Neutrophil (primary cell): ENCODE measurements at regions not wholly inside any gene's neighbourhood (a gene's known extent, or its start where the extent isn't known, plus 50 kb on each side); places are given as distances from the start of the nearest gene placed in this dataset.

Source experiments
- H3K27ac ChIP-seq: fragments of 200-600 bp; sonication (generic); 2 replicates; pipeline ENCODE4 v1.5.1; 2016; ENCODE audit warnings: mild to moderate bottlenecking, moderate library complexity
- H3K27me3 ChIP-seq: fragments of 200-600 bp; sonication (generic); 2 replicates; pipeline ENCODE4 v1.6.0; 2016; ENCODE audit warnings: mild to moderate bottlenecking
- H3K36me3 ChIP-seq: fragments of 200-600 bp; sonication (generic); 2 replicates; pipeline ENCODE4 v1.5.1; 2017
- H3K4me1 ChIP-seq, 2 experiments: fragments of 200-600 bp in 1 of 2; sonication (generic) in 1 of 2; 1 replicate in 1 of 2; 2 replicates in 1 of 2; pipeline versions ENCODE4 v1.5.1 to v1.6.1; 2013 to 2016; ENCODE audit warnings: low read depth in 1 of 2, low read length in 1 of 2, mild to moderate bottlenecking in 1 of 2, moderate library complexity in 1 of 2; ENCODE audit not compliant: control insufficient read depth in 1 of 2, insufficient read depth in 1 of 2
- H3K4me3 ChIP-seq, 2 experiments: fragments of 200-600 bp in 1 of 2; sonication (generic) in 1 of 2; 1 replicate in 1 of 2; 2 replicates in 1 of 2; pipeline ENCODE4 v1.5.1; 2013 to 2016; ENCODE audit warnings: low read depth in 1 of 2, low read length in 1 of 2, mild to moderate bottlenecking in 1 of 2, moderate library complexity in 1 of 2
- H3K9me3 ChIP-seq: fragments of 200-600 bp; sonication (generic); 2 replicates; pipeline ENCODE4 v1.5.1; 2016
- TF ChIP-seq, protein P1 (sequence below): fragments of 200-600 bp; sonication (generic); IDR thresholded peaks from 2 replicates; pipeline ENCODE4 v1.5.1; 2016; ENCODE audit warnings: antibody characterized with exemption

DNA sequence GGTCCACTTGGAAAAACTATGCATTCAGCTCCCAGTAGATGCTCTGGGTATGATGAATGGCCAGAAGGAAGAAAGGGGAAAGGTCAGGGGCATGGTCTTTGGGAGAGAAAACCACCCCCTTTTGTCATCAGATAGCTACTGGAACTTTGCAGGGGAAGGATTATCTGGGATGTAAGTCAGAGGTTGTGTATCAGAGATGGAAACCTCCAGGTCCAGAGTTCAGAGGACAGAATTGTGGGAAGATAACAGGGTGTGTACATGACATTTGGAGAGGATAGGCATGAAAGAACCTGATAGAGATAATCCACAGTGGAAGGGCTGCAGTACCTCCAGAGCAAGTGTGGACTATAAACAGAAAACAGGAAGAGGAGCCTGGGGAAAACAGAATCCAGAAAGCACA lies 262.7 kb downstream of the SPRY1 start:
- H3K27ac ChIP-seq = no peak overlapping the region
- H3K36me3 ChIP-seq = no peaks in the 10 kb centered on the region
- TF ChIP-seq, protein P1, sequence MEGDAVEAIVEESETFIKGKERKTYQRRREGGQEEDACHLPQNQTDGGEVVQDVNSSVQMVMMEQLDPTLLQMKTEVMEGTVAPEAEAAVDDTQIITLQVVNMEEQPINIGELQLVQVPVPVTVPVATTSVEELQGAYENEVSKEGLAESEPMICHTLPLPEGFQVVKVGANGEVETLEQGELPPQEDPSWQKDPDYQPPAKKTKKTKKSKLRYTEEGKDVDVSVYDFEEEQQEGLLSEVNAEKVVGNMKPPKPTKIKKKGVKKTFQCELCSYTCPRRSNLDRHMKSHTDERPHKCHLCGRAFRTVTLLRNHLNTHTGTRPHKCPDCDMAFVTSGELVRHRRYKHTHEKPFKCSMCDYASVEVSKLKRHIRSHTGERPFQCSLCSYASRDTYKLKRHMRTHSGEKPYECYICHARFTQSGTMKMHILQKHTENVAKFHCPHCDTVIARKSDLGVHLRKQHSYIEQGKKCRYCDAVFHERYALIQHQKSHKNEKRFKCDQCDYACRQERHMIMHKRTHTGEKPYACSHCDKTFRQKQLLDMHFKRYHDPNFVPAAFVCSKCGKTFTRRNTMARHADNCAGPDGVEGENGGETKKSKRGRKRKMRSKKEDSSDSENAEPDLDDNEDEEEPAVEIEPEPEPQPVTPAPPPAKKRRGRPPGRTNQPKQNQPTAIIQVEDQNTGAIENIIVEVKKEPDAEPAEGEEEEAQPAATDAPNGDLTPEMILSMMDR = no peak
- H3K4me3 ChIP-seq = no peak overlapping the region
- H3K4me1 ChIP-seq = no peaks in the 10 kb centered on the region
- H3K9me3 ChIP-seq = no peaks in the 10 kb centered on the region
- no peaks in the 10 kb centered on the region for H3K27me3 ChIP-seq

DNA sequence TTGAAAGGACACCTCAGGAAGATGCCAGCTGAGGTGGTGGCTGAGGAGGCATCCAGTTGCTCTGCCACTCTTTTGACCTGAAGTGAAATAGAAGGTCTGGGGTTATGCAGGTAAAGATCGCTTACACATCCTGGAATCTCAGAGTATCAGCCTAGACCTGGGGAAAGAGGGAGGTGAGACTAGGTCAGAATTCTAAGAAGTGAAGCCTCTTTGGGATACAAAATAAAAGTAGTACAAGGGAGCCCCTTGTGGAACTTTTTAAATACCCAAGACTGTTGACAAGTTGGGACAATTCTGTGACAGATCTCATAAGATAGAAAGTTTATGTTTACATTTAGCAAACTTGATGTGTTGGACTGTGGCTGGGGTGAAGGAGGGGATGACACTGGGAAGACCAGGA lies 263.1 kb downstream of the SPRY1 start:
- H3K9me3 ChIP-seq = no peaks in the 10 kb centered on the region
- H3K4me1 ChIP-seq = no peaks in the 10 kb centered on the region
- H3K4me3 ChIP-seq = no peak overlapping the region
- H3K36me3 ChIP-seq = no peaks in the 10 kb centered on the region
- no peaks in the 10 kb centered on the region for H3K27me3 ChIP-seq
- no peak overlapping the region for H3K27ac ChIP-seq
- TF ChIP-seq, protein P1 = no peak

DNA sequence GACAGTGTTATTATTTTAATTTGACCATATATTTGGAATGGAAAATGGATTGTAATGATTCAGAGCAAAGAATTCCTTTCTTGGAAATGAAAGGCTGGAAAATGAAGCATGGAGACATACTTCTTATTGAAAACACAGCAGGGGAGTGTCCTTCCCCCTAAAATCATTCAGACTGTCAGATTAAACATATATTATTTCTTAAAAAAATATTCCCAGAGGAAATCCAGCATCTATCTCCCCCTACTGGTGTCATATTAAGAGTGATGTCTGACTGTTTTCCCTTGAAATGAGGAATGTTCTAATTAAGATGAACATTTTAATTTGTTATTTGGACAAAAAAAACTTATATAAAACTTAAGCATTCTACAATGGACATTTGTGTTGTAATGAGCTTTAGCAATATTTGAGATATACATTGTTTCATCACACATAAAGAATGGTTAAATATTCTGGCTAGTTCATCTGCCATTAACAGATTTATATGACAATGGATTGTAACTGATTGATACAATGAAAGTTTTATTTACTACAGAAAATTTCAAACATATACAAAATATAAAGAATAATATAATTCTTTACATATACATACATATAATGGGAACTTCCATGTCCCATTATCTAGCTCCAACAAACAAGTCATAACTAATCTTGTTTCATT lies 264.6 kb downstream of the SPRY1 start:
- TF ChIP-seq, protein P1 = no peak
- H3K27ac ChIP-seq = no peak overlapping the region

DNA sequence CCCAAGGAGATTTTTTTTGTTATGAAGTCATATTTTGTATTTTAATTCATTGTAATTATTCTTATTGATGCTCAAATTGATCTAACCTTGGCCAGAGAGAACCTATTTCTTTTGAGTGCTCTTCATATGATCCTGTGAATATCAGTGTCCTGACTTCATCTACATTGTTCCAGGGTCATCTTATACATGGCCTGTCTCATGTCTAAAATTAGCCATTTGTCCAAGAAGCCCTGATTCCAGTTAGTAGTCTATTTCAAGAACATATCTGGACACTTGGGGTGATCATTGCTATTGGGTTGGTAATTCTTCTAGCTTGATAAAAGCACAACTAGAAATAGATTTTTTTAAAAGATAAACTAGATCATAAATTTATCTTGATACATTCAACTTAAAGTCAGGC lies 266.2 kb downstream of the SPRY1 start:
- Histone ChIP-seq H3K27me3 (no peaks in the 10 kb centered on the region), H3K27ac (no peak overlapping the region), H3K4me3 (no peak overlapping the region), H3K9me3 (no peaks in the 10 kb centered on the region), H3K4me1 (no peaks in the 10 kb centered on the region), H3K36me3 (no peaks in the 10 kb centered on the region)
- TF ChIP-seq, protein P1 = no peak

More for the DNA sequence above, 264.6 kb downstream of the SPRY1 start:
- no peaks in the 10 kb centered on the region for H3K4me1 ChIP-seq
- H3K27me3 ChIP-seq = no peaks in the 10 kb centered on the region
- H3K4me3 ChIP-seq = no peak overlapping the region
- H3K9me3 ChIP-seq = no peaks in the 10 kb centered on the region
- no peaks in the 10 kb centered on the region for H3K36me3 ChIP-seq

DNA sequence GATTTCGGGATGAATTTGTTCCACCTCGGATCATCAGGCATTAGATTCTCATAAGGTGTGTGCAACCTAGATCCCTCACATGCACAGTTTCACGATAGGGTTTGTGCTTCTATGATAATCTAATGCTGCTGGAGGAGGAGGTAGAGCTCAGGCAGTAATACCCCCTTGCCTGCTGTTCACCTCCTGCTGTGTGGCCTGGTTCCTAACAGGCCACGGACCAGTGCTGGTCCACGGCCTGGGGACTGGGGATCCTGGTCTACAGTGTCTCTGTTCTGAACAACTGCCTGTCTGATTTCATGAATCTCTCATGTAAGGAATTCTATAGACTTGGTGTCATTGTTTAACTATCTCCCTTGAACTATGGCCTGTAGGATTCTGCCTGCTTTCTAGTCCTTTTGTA lies 269.9 kb downstream of the SPRY1 start:
- TF ChIP-seq, protein P1 = no peak
- Histone ChIP-seq H3K4me1 (no peaks in the 10 kb centered on the region), H3K4me3 (no peak overlapping the region)

DNA sequence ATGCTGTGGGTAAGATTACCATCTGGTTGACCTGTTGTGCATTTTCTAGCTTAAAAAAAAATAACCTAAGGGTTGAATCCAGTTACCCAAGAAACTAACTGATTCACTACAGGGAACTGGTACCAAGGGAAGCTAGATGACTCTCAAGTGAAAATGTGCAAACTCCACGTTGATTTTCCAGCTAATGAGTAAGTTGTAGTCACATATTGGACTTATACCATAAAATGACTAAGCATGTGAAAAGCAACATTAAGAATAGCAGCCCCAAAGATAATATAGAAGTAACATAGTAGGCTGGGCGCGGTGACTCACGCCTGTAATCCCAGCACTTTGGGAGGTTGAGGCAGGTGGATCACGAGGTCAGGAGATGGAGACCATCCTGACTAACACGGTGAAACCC lies 270.9 kb downstream of the SPRY1 start:
- Histone ChIP-seq H3K4me1 (no peaks in the 10 kb centered on the region), H3K36me3 (no peaks in the 10 kb centered on the region), H3K9me3 (no peaks in the 10 kb centered on the region), H3K27ac (no peak overlapping the region), H3K27me3 (no peaks in the 10 kb centered on the region), H3K4me3 (no peak overlapping the region)
- TF ChIP-seq, protein P1 = no peak

More for the DNA sequence above, 269.9 kb downstream of the SPRY1 start:
- Histone ChIP-seq H3K27me3 (no peaks in the 10 kb centered on the region), H3K27ac (no peak overlapping the region), H3K9me3 (no peaks in the 10 kb centered on the region), H3K36me3 (no peaks in the 10 kb centered on the region)
